Endothelial cell of umbilical vein (primary cell): ENCODE measurements at regions not wholly inside any gene's neighbourhood (a gene's known extent, or its start where the extent isn't known, plus 50 kb on each side); places are given as distances from the start of the nearest gene placed in this dataset.

Source experiments
- BruUV-seq: library from RNA; stranded (reverse); fragments of 400-500 nt; replicated peaks from 2 replicates; lab custom pipeline; 2021; lab: Mats Ljungman, UMichigan
- CTCF ChIA-PET: fragments of 300-600, 350-600 bp; sonication (Branson Sonifier 250); formaldehyde crosslinking; loops from one replicate; lab custom pipeline; 2021; ENCODE audit warnings: antibody characterized with exemption, inconsistent platforms; lab: Charles Lee
- POLR2A ChIA-PET: fragments of 300-600, 350-600 bp; sonication (Branson Sonifier 250); formaldehyde crosslinking; loops from one replicate; lab custom pipeline; 2021; ENCODE audit warnings: antibody characterized with exemption, inconsistent platforms; lab: Charles Lee
- DNase-seq: peaks from one replicate; pipeline ENCODE4 v3.0.0-alpha.2; 2011; ENCODE audit warnings: low read depth, low spot score
- FAIRE-seq: peaks from 2 replicates; lab custom pipeline; 2011; peaks lifted over from hg19 to GRCh38; lab: Jason Lieb, UNC
- H2AFZ ChIP-seq: 2 replicates; pipeline ENCODE4 v1.6.0; 2012; ENCODE audit warnings: low read depth, low read length, control low read depth, inconsistent platforms
- H3K27ac ChIP-seq: 2 replicates; pipeline ENCODE4 v1.5.1; 2011; ENCODE audit warnings: low read depth, mild to moderate bottlenecking, control low read depth, low read length, moderate library complexity; ENCODE audit not compliant: insufficient read depth
- H3K27me3 ChIP-seq, 2 experiments: 2 replicates each; pipeline versions ENCODE4 v1.6.0 to v1.6.1; 2011; ENCODE audit warnings: low read length in 2 of 2, mixed read lengths in 1 of 2; ENCODE audit not compliant: control insufficient read depth in 2 of 2, insufficient read depth in 2 of 2
- H3K36me3 ChIP-seq, 2 experiments: 2 replicates in 1 of 2; 3 replicates in 1 of 2; pipeline ENCODE4 v1.5.1; 2011; ENCODE audit warnings: low read length in 2 of 2, mild to moderate bottlenecking in 1 of 2, moderate library complexity in 1 of 2; ENCODE audit not compliant: control insufficient read depth in 2 of 2, insufficient read depth in 2 of 2; ENCODE audit errors: extremely low read depth in 1 of 2
- H3K4me1 ChIP-seq: 3 replicates; pipeline ENCODE4 v1.5.1; 2011; ENCODE audit warnings: mild to moderate bottlenecking, low read length; ENCODE audit not compliant: control insufficient read depth, insufficient read depth; ENCODE audit errors: extremely low read depth
- H3K4me2 ChIP-seq: 2 replicates; pipeline ENCODE4 v1.6.1; 2011; ENCODE audit warnings: low read length, control low read depth, mixed read lengths; ENCODE audit not compliant: insufficient read depth
- H3K4me3 ChIP-seq, 3 experiments: fragments of 200-600 bp in 1 of 3; sonication (generic), shearing (Covaris generic) in 1 of 3; replicated peaks in 1 of 3; 2 replicates each; pipeline ENCODE4 v1.5.1; 2011 to 2016; ENCODE audit warnings: control low read depth in 3 of 3, low read length in 3 of 3, mild to moderate bottlenecking in 2 of 3, inconsistent platforms in 1 of 3, low read depth in 1 of 3, moderate library complexity in 1 of 3; ENCODE audit not compliant: insufficient read depth in 1 of 3
- H3K79me2 ChIP-seq: 2 replicates; pipeline ENCODE4 v1.6.0; 2012; ENCODE audit warnings: low read length, inconsistent platforms; ENCODE audit not compliant: control insufficient read depth, insufficient read depth
- H3K9ac ChIP-seq: replicated peaks from 2 replicates; pipeline ENCODE3; 2011; ENCODE audit warnings: low read length, control low read depth; ENCODE audit not compliant: insufficient read depth; ENCODE audit errors: extremely low read depth
- H3K9me1 ChIP-seq: replicated peaks from 3 replicates; pipeline ENCODE4 v1.6.0; 2011; ENCODE audit warnings: mild to moderate bottlenecking, low read length; ENCODE audit not compliant: control insufficient read depth, insufficient read depth; ENCODE audit errors: extremely low read depth
- H3K9me3 ChIP-seq: replicated peaks from 2 replicates; pipeline ENCODE4 v1.5.1; 2012; ENCODE audit warnings: low read length, inconsistent platforms; ENCODE audit not compliant: control insufficient read depth, insufficient read depth
- H4K20me1 ChIP-seq: replicated peaks from 2 replicates; pipeline ENCODE3; 2011; ENCODE audit warnings: mild to moderate bottlenecking, low read length; ENCODE audit not compliant: control insufficient read depth, insufficient read depth; ENCODE audit errors: extremely low read depth
- EZH2 ChIP-seq: IDR thresholded peaks from 2 replicates; pipeline ENCODE4 v1.6.1; 2012; ENCODE audit warnings: borderline replicate concordance, low read depth, mild to moderate bottlenecking, moderate library complexity, low read length, inconsistent platforms; ENCODE audit not compliant: severe bottlenecking
- FOS ChIP-seq: IDR thresholded peaks from 2 replicates; pipeline ENCODE4 v1.6.1; 2011; ENCODE audit warnings: mild to moderate bottlenecking, low read length, moderate library complexity, borderline replicate concordance; ENCODE audit not compliant: insufficient read depth
- JUN ChIP-seq: IDR thresholded peaks from 2 replicates; pipeline ENCODE4 v1.6.1; 2011; ENCODE audit warnings: borderline replicate concordance, low read depth; ENCODE audit not compliant: insufficient read length, insufficient read depth
- POLR2AphosphoS5 ChIP-seq: IDR thresholded peaks from 2 replicates; pipeline ENCODE4 v1.6.1; 2012; ENCODE audit warnings: low read depth, mild to moderate bottlenecking, control low read depth, low read length, moderate library complexity; ENCODE audit not compliant: insufficient read depth
- dilution Hi-C: fragments of 300-500 bp; cut with MboI; formaldehyde crosslinking; loops from one replicate; pipeline ENCODE4 v1.15.0; 2019; ENCODE audit warnings: low sequenced_read_pairs; ENCODE audit not compliant: extremely low pct_ligation_motif_present
- intact Hi-C: fragments of 100-400 bp; cut with micrococcal nuclease; formaldehyde crosslinking; loops from one replicate; pipeline ENCODE4 v1.10.0; 2022
- TF ChIP-seq, protein P1 (sequence below): IDR thresholded peaks from 2 replicates; pipeline ENCODE4 v1.6.1; 2011; ENCODE audit not compliant: insufficient read depth, insufficient read length
- TF ChIP-seq, protein P2 (sequence below), 2 donors: IDR thresholded peaks; 1 replicate in 1 of 2; 2 replicates in 1 of 2; pipeline ENCODE4 v1.5.1; 2011; ENCODE audit warnings: low read length in 2 of 2, mild to moderate bottlenecking in 2 of 2, moderate library complexity in 2 of 2, control low read depth in 1 of 2, inconsistent platforms in 1 of 2, low read depth in 1 of 2; ENCODE audit not compliant: insufficient read depth in 1 of 2; ENCODE audit errors: extremely low read depth in 1 of 2

DNA sequence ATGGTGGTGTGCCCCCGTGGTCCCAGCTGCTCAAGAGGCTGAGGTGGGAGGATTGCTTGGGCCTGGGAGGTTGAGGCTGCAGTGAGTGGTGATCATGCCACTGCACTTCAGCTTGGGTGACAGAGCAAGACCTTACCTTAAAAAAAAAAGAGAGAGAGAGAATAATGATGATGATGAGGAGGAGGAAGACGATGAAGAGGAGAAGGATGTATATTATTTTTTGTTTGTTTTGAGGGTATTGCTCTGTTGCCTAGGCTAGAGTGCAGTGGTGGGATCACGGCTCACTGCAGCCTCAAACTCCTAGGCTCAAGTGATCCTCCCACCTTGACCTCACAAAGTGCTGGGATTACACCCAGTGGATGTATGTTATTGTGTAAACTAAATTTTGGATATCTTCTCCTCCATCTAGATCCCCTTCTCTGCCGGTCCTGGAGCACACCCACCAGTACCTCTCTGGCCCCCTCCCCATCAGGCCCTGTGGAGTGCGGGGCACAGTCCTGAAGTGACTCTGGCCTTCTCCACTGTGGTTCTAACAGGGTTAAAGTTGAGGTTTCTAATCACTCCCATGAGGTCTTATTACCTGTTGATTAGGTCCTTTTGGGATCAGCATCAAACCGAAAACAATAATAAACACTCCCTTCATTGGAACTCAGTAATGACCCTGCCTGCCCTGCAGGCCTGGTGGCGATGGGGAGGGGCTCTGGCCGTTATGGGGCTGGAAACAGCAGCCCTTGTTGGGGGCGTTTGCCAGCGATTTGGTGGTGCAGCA is 60.5 kb upstream of the ZFHX3 start:
- FAIRE-seq: no peak
- no peak for DNase-seq
- ChIA-PET POLR2A (no interaction called here), CTCF (interaction anchor here (2.8 kb wide), 1 partner anchor 12 kb away, joined by 11 read pairs; no protein-coding TSS in a partner anchor)
- H3K9me3 ChIP-seq: no peaks in the 10 kb centered on the region
- intact Hi-C loops (no loop called here), dilution Hi-C loops (no loop called here)
- H3K4me1 ChIP-seq: no peaks in the 10 kb centered on the region
- H2AFZ ChIP-seq: no peak overlapping the region
- no peak overlapping the region for H3K4me3 ChIP-seq
- no peak overlapping the region for H3K9ac ChIP-seq
- no peaks in the 10 kb centered on the region for H3K79me2 ChIP-seq
- no TSS peak for BruUV-seq
- no peaks in the 10 kb centered on the region for H4K20me1 ChIP-seq
- H3K27me3 ChIP-seq: no peaks in the 10 kb centered on the region
- no peak overlapping the region for H3K4me2 ChIP-seq
- TF ChIP-seq, protein P1, sequence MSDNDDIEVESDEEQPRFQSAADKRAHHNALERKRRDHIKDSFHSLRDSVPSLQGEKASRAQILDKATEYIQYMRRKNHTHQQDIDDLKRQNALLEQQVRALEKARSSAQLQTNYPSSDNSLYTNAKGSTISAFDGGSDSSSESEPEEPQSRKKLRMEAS: no peak
- no peak for TF ChIP-seq FOS
- TF ChIP-seq, protein P2, sequence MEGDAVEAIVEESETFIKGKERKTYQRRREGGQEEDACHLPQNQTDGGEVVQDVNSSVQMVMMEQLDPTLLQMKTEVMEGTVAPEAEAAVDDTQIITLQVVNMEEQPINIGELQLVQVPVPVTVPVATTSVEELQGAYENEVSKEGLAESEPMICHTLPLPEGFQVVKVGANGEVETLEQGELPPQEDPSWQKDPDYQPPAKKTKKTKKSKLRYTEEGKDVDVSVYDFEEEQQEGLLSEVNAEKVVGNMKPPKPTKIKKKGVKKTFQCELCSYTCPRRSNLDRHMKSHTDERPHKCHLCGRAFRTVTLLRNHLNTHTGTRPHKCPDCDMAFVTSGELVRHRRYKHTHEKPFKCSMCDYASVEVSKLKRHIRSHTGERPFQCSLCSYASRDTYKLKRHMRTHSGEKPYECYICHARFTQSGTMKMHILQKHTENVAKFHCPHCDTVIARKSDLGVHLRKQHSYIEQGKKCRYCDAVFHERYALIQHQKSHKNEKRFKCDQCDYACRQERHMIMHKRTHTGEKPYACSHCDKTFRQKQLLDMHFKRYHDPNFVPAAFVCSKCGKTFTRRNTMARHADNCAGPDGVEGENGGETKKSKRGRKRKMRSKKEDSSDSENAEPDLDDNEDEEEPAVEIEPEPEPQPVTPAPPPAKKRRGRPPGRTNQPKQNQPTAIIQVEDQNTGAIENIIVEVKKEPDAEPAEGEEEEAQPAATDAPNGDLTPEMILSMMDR (IDR thresholded peaks at IDR 0.05; ENCODE audit: extremely low read depth in 1 of 2, insufficient read depth in 1 of 2, low read depth in 1 of 2, low read length in 2 of 2): no peak
- TF ChIP-seq EZH2: no peak
- no peak for TF ChIP-seq POLR2AphosphoS5
- no peak for TF ChIP-seq JUN
- no peak overlapping the region for H3K27ac ChIP-seq
- no peaks in the 10 kb centered on the region for H3K36me3 ChIP-seq
- H3K9me1 ChIP-seq: no peaks in the 10 kb centered on the region
